ENCODE measurements at regions not wholly inside any gene's neighbourhood (a gene's known extent, or its start where the extent isn't known, plus 50 kb on each side); places are given as distances from the start of the nearest gene placed in this dataset.

DNA sequence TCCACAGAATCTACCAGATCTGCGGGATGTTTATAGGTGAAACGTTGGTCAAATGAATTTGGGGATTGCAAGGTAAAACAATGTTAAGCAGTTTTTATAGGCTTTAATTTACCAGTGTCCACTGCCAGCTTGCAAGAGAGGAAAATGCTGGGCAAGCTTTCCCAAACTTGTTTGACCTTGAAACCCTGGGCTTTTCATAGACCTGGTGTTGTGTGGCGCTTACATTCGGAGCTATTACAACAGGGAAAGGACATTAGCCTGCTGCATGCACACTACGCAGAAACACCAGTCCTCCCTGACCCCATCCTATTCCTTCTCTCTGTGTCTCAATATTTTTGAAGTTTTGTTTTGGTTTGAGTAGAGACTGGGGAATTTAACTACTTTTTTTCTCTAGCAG is 59.6 kb upstream of the AGPS start:
- no TSS peak for BruUV-seq (replicated peaks)
- TF ChIP-seq SREBF1 (IDR thresholded peaks at IDR 0.05; ENCODE audit: low read length) (no peak), BRCA1 (IDR thresholded peaks at IDR 0.05; ENCODE audit: low read depth, low read length) (no peak), MYC (IDR thresholded peaks at IDR 0.05; ENCODE audit: insufficient read depth, insufficient read length, insufficient replicate concordance, low read length, severe bottlenecking) (no peak), SMAD5 (IDR thresholded peaks at IDR 0.05; ENCODE audit: low read depth) (no peak), SMC3 (IDR thresholded peaks at IDR 0.05; ENCODE audit: borderline replicate concordance, low read length) (no peak), ZNF217 (IDR thresholded peaks at IDR 0.05) (no peak), ASH2L (IDR thresholded peaks at IDR 0.05; ENCODE audit: borderline replicate concordance, low read depth) (no peak)
- TF ChIP-seq, protein P1, sequence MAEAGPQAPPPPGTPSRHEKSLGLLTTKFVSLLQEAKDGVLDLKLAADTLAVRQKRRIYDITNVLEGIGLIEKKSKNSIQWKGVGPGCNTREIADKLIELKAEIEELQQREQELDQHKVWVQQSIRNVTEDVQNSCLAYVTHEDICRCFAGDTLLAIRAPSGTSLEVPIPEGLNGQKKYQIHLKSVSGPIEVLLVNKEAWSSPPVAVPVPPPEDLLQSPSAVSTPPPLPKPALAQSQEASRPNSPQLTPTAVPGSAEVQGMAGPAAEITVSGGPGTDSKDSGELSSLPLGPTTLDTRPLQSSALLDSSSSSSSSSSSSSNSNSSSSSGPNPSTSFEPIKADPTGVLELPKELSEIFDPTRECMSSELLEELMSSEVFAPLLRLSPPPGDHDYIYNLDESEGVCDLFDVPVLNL (IDR thresholded peaks at IDR 0.05; ENCODE audit: low read depth, low read length) = no peak
- TF ChIP-seq, protein P2, sequence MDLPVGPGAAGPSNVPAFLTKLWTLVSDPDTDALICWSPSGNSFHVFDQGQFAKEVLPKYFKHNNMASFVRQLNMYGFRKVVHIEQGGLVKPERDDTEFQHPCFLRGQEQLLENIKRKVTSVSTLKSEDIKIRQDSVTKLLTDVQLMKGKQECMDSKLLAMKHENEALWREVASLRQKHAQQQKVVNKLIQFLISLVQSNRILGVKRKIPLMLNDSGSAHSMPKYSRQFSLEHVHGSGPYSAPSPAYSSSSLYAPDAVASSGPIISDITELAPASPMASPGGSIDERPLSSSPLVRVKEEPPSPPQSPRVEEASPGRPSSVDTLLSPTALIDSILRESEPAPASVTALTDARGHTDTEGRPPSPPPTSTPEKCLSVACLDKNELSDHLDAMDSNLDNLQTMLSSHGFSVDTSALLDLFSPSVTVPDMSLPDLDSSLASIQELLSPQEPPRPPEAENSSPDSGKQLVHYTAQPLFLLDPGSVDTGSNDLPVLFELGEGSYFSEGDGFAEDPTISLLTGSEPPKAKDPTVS (IDR thresholded peaks at IDR 0.05; ENCODE audit: low read depth, low read length) = no peak
- TF ChIP-seq, protein P3, sequence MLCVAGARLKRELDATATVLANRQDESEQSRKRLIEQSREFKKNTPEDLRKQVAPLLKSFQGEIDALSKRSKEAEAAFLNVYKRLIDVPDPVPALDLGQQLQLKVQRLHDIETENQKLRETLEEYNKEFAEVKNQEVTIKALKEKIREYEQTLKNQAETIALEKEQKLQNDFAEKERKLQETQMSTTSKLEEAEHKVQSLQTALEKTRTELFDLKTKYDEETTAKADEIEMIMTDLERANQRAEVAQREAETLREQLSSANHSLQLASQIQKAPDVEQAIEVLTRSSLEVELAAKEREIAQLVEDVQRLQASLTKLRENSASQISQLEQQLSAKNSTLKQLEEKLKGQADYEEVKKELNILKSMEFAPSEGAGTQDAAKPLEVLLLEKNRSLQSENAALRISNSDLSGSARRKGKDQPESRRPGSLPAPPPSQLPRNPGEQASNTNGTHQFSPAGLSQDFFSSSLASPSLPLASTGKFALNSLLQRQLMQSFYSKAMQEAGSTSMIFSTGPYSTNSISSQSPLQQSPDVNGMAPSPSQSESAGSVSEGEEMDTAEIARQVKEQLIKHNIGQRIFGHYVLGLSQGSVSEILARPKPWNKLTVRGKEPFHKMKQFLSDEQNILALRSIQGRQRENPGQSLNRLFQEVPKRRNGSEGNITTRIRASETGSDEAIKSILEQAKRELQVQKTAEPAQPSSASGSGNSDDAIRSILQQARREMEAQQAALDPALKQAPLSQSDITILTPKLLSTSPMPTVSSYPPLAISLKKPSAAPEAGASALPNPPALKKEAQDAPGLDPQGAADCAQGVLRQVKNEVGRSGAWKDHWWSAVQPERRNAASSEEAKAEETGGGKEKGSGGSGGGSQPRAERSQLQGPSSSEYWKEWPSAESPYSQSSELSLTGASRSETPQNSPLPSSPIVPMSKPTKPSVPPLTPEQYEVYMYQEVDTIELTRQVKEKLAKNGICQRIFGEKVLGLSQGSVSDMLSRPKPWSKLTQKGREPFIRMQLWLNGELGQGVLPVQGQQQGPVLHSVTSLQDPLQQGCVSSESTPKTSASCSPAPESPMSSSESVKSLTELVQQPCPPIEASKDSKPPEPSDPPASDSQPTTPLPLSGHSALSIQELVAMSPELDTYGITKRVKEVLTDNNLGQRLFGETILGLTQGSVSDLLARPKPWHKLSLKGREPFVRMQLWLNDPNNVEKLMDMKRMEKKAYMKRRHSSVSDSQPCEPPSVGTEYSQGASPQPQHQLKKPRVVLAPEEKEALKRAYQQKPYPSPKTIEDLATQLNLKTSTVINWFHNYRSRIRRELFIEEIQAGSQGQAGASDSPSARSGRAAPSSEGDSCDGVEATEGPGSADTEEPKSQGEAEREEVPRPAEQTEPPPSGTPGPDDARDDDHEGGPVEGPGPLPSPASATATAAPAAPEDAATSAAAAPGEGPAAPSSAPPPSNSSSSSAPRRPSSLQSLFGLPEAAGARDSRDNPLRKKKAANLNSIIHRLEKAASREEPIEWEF (IDR thresholded peaks at IDR 0.05; ENCODE audit: insufficient replicate concordance, low read depth, low read length) = no peak
- TF ChIP-seq, protein P4, sequence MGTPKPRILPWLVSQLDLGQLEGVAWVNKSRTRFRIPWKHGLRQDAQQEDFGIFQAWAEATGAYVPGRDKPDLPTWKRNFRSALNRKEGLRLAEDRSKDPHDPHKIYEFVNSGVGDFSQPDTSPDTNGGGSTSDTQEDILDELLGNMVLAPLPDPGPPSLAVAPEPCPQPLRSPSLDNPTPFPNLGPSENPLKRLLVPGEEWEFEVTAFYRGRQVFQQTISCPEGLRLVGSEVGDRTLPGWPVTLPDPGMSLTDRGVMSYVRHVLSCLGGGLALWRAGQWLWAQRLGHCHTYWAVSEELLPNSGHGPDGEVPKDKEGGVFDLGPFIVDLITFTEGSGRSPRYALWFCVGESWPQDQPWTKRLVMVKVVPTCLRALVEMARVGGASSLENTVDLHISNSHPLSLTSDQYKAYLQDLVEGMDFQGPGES (IDR thresholded peaks at IDR 0.05) = no peak
- TF ChIP-seq, protein P5, sequence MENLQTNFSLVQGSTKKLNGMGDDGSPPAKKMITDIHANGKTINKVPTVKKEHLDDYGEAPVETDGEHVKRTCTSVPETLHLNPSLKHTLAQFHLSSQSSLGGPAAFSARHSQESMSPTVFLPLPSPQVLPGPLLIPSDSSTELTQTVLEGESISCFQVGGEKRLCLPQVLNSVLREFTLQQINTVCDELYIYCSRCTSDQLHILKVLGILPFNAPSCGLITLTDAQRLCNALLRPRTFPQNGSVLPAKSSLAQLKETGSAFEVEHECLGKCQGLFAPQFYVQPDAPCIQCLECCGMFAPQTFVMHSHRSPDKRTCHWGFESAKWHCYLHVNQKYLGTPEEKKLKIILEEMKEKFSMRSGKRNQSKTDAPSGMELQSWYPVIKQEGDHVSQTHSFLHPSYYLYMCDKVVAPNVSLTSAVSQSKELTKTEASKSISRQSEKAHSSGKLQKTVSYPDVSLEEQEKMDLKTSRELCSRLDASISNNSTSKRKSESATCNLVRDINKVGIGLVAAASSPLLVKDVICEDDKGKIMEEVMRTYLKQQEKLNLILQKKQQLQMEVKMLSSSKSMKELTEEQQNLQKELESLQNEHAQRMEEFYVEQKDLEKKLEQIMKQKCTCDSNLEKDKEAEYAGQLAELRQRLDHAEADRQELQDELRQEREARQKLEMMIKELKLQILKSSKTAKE (IDR thresholded peaks at IDR 0.05; ENCODE audit: low read depth, poor library complexity, severe bottlenecking) = no peak

More for the DNA sequence above, 59.6 kb upstream of the AGPS start:
- POLR2A ChIA-PET = interaction anchor here (1.3 to 2.0 kb wide), 3 partner anchors 60 to 169 kb away, joined by 3 to 10 read pairs (median 9); partner anchors contain the start of gene NFE2L2
- Histone ChIP-seq H3K9me3 (replicated peaks; ENCODE audit: control insufficient read depth, insufficient read depth, low read length) (no peaks in the 10 kb centered on the region), H3K4me1 (ENCODE audit: control insufficient read depth, insufficient read depth, low read length) (no peaks in the 10 kb centered on the region), H3K9ac (ENCODE audit: control insufficient read depth, insufficient read depth, low read length) (no peak overlapping the region), H3K4me2 (ENCODE audit: control insufficient read depth, insufficient read depth) (no peak overlapping the region), H3K27ac (ENCODE audit: control insufficient read depth, insufficient read depth) (no peak overlapping the region), H4K20me1 (ENCODE audit: control insufficient read depth, insufficient read depth) (no peaks in the 10 kb centered on the region), H3K79me2 (ENCODE audit: control insufficient read depth, insufficient read depth, low read length) (no peaks in the 10 kb centered on the region), H2AFZ (ENCODE audit: control insufficient read depth, low read depth, low read length) (peak overlapping the region; percentile 81), H3K27me3 (replicated peaks in 1 of 2; ENCODE audit: control insufficient read depth in 2 of 2, insufficient read depth in 2 of 2, low read length in 1 of 2) (no peaks in the 10 kb centered on the region), H3K36me3 (ENCODE audit: control insufficient read depth in 2 of 2, insufficient read depth in 2 of 2, low read length in 1 of 2) (no peaks in the 10 kb centered on the region), H3K4me3 (no peak overlapping the region)
- RAD21 ChIA-PET (ENCODE audit: unreplicated experiment) = interaction anchor here (1.0 to 7.6 kb wide), 12 partner anchors 17 to 392 kb away, joined by 3 to 102 read pairs (median 4); no protein-coding TSS in a partner anchor
- ATAC-seq (no peak), FAIRE-seq (no peak), DNase-seq (ENCODE audit: low read depth, low spot score) (no peak)
- intact Hi-C loops (cut with micrococcal nuclease; ENCODE audit: unreplicated experiment) (loop anchor here (1.0 to 5.0 kb wide), 3 partner anchors 70 to 169 kb away; no protein-coding TSS in a partner anchor), in situ Hi-C loops (cut with MboI) (loop anchor here (5.0 to 25.0 kb wide), 3 partner anchors 79 to 1196 kb away; partner anchors contain the start of gene HOXD8)
- WGBS (ENCODE audit: insufficient coverage, insufficient replicate concordance, low lambda C conversion rate, missing lambda C conversion rate) = 70% methylated on average over 5 of the region's 5 CpGs
- CTCF ChIA-PET = interaction anchor here (0.6 to 7.8 kb wide), 23 partner anchors 12 to 716 kb away, joined by 3 to 273 read pairs (median 5); partner anchors contain the start of gene NFE2L2
- SMC1A ChIA-PET (ENCODE audit: uncharacterized antibody, unreplicated experiment) = interaction anchor here (0.7 to 7.8 kb wide), 18 partner anchors 16 to 391 kb away, joined by 3 to 208 read pairs (median 4); partner anchors contain the start of genes AGPS and NFE2L2
